A549 (cell line): ENCODE measurements at regions not wholly inside any gene's neighbourhood (a gene's known extent, or its start where the extent isn't known, plus 50 kb on each side); places are given as distances from the start of the nearest gene placed in this dataset.

Source experiments
- EP300 ChIP-seq, 2 experiments: fragments of >200 bp; sonication (Bioruptor Twin); formaldehyde crosslinking; IDR thresholded peaks; 2 replicates in 1 of 2; 3 replicates in 1 of 2; pipeline ENCODE4 v1.6.1; 2016 to 2017
- HOXA7 ChIP-seq: fragments of 250-450 bp; sonication (Bioruptor Pico); IDR thresholded peaks from 2 replicates; pipeline ENCODE4 v1.5.0; 2020; ENCODE audit warnings: mild to moderate bottlenecking, moderate library complexity
- MYC ChIP-seq: IDR thresholded peaks from 2 replicates; pipeline ENCODE4 v1.6.1; 2012; ENCODE audit warnings: mild to moderate bottlenecking, inconsistent platforms, low read length, improper control_type of control experiment, borderline replicate concordance
- POLR2A ChIP-seq: IDR thresholded peaks from 2 replicates; pipeline ENCODE4 v1.6.1; 2012; ENCODE audit warnings: mild to moderate bottlenecking, low read length
- RARB ChIP-seq: fragments of 250-450 bp; sonication (Bioruptor Pico); IDR thresholded peaks from 2 replicates; pipeline ENCODE4 v1.8.0; 2021; ENCODE audit warnings: mild to moderate bottlenecking, moderate library complexity
- RFX5 ChIP-seq: fragments of 450-650 bp; IDR thresholded peaks from 2 replicates; pipeline ENCODE4 v1.7.1; 2014; ENCODE audit warnings: antibody characterized with exemption, mild to moderate bottlenecking, moderate library complexity
- SMC3 ChIP-seq: fragments of >200 bp; sonication (Bioruptor Twin); formaldehyde crosslinking; IDR thresholded peaks from 3 replicates; pipeline ENCODE4 v1.6.1; 2018; ENCODE audit warnings: inconsistent platforms
- SREBF2 ChIP-seq: fragments of 450-650 bp; IDR thresholded peaks from 2 replicates; pipeline ENCODE4 v1.6.1; 2014; ENCODE audit warnings: mild to moderate bottlenecking, moderate library complexity
- ZNF302 ChIP-seq: fragments of 250-450 bp; sonication (Bioruptor Pico); IDR thresholded peaks from 2 replicates; pipeline ENCODE4 v1.9.0; 2021; ENCODE audit warnings: inconsistent platforms, mild to moderate bottlenecking, moderate library complexity
- TF ChIP-seq, protein P1 (sequence below): fragments of >200 bp; sonication (Bioruptor Twin); formaldehyde crosslinking; IDR thresholded peaks from 3 replicates; pipeline ENCODE4 v1.5.1; 2016
- TF ChIP-seq, protein P2 (sequence below): IDR thresholded peaks from 2 replicates; pipeline ENCODE4 v1.6.1; 2012
- TF ChIP-seq, protein P3 (sequence below): fragments of >200 bp; sonication (Bioruptor Twin); formaldehyde crosslinking; IDR thresholded peaks from 3 replicates; pipeline ENCODE4 v1.6.1; 2016
- TF ChIP-seq, protein P4 (sequence below): fragments of 450-650 bp; IDR thresholded peaks from 2 replicates; pipeline ENCODE4 v1.6.1; 2014; ENCODE audit warnings: antibody characterized with exemption

DNA sequence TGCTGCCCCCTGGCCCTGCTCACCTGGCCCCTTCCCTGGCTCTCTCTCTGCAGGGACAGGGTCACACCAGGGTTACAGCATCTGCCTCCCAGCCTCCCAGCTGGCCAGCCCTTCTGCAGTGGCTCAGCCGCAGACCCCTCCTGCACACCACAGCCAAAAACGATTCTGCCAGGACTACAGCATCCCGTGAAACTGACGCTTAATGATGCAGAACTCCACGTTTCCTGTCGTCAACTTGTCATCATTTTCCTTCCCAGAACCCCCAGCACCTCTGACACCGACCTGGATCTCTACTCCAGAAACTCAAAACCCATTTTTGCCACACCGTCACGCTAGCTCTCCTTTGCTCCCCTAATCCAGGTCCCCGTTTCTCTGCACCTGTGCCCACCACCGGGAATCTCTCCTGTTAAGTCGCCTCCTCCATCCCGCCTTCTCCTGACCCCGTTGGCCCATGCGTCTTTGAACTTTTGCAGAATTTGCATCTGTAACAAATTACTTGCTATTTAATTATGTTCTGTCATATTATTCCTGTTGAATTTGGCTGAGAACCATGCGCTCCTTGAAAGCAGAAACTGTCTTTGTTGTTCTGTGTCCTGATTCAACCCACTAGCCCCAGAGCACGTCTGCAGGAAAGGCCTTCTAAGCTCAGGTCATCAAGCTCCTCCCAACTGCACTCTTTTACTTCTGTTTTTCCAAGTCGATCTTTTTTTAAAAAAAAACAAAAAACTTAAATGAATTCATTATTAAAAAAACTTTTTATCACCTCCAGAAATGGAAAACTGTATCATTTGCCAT is 173.2 kb upstream of the COPS8 start:
- TF ChIP-seq, protein P1, sequence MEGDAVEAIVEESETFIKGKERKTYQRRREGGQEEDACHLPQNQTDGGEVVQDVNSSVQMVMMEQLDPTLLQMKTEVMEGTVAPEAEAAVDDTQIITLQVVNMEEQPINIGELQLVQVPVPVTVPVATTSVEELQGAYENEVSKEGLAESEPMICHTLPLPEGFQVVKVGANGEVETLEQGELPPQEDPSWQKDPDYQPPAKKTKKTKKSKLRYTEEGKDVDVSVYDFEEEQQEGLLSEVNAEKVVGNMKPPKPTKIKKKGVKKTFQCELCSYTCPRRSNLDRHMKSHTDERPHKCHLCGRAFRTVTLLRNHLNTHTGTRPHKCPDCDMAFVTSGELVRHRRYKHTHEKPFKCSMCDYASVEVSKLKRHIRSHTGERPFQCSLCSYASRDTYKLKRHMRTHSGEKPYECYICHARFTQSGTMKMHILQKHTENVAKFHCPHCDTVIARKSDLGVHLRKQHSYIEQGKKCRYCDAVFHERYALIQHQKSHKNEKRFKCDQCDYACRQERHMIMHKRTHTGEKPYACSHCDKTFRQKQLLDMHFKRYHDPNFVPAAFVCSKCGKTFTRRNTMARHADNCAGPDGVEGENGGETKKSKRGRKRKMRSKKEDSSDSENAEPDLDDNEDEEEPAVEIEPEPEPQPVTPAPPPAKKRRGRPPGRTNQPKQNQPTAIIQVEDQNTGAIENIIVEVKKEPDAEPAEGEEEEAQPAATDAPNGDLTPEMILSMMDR = no peak
- no peak for TF ChIP-seq RARB (CRISPR knock-in tag)
- TF ChIP-seq, protein P2, sequence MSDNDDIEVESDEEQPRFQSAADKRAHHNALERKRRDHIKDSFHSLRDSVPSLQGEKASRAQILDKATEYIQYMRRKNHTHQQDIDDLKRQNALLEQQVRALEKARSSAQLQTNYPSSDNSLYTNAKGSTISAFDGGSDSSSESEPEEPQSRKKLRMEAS = no peak
- TF ChIP-seq, protein P3, sequence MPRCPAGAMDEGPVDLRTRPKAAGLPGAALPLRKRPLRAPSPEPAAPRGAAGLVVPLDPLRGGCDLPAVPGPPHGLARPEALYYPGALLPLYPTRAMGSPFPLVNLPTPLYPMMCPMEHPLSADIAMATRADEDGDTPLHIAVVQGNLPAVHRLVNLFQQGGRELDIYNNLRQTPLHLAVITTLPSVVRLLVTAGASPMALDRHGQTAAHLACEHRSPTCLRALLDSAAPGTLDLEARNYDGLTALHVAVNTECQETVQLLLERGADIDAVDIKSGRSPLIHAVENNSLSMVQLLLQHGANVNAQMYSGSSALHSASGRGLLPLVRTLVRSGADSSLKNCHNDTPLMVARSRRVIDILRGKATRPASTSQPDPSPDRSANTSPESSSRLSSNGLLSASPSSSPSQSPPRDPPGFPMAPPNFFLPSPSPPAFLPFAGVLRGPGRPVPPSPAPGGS = no peak
- TF ChIP-seq POLR2A = no peak
- TF ChIP-seq SMC3 = no peak
- TF ChIP-seq HOXA7 = no peak
- TF ChIP-seq SREBF2 = no peak
- no peak for TF ChIP-seq EP300 (IDR thresholded peaks at IDR 0.05)
- no peak for TF ChIP-seq MYC
- no peak for TF ChIP-seq RFX5
- no peak for TF ChIP-seq ZNF302 (CRISPR knock-in tag)
- TF ChIP-seq, protein P4, sequence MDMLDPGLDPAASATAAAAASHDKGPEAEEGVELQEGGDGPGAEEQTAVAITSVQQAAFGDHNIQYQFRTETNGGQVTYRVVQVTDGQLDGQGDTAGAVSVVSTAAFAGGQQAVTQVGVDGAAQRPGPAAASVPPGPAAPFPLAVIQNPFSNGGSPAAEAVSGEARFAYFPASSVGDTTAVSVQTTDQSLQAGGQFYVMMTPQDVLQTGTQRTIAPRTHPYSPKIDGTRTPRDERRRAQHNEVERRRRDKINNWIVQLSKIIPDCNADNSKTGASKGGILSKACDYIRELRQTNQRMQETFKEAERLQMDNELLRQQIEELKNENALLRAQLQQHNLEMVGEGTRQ = no peak
